Activated naive CD4-positive, alpha-beta T cell treated with Interleukin-2 at 50 U/mL for 16 hours (primary cell): ENCODE measurements at regions not wholly inside any gene's neighbourhood (a gene's known extent, or its start where the extent isn't known, plus 50 kb on each side); places are given as distances from the start of the nearest gene placed in this dataset.
"Not testable (repeated sequence)": the region's sequence is repeated elsewhere in the genome, so short reads cannot be mapped to it uniquely, and the experiment has no call there.

Experiments
- DNase-seq: peaks from one replicate; pipeline ENCODE4 v3.0.0-alpha.2; 2020

DNA sequence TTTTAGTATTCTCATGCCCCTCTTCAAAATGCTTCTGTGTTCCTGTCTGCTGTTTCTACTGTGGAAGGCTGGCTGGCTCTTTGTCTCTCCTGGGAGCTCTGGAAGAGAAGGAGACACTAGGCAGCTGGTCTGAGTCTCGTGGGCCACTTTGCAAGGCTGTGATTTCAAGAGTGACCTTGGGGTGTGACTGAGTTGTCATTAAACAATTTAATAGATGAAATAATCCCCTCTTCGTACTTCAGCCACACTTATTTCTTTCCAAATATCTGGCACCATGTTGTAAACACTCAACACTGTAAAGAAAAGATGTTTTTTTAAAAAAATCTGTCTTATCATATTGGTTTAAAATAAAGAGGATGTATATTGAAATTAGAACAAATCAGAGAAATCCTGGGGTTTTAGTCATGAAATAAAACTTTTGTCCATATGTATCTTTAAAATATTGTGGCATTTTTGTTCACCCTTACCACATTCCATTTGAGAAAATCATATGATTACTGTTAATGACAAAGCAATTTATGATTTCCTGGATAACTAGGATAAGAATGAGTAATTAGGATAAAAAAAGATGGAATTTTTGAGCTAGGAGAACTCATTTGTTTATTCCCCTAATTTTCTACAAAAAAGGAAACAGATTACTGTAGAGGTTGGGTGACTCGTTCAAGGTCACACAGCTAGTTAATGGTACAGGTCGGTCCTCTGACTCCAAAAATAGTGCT is 200.8 kb downstream of the MAT2B start:
- no peak for DNase-seq

- no peak for DNase-seq
These were observed 206.6 kb downstream of the MAT2B start for GRCh38 chr5:163712011-163712410.

GRCh38 chr5:163718272-163718671 is 212.9 kb downstream of the MAT2B start:
- DNase-seq: no peak

GRCh38 chr5:163724305-163724704 is 218.9 kb downstream of the MAT2B start:
- no peak for DNase-seq

DNA sequence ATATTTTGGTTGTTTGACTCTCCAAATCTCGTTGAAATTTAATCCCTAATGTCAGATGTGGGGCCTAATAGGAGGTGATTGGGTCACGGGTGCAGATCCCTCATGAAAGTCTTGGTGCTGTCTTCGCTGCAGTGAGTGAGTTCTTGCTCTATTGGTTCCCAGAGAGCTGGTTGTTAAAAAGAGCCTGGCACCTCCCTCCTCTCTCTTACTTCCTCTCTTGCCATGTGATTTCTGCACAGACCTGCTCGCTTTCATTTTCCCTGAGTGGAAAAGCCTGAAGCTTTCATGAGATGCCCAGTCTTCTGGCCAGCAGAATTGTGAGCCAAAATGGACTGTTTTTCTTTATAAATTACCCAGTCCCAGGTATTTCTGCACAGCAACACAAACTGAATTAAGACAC is 221.6 kb downstream of the MAT2B start:
- DNase-seq: no peak

GRCh38 chr5:163730206-163730756 is 224.9 kb downstream of the MAT2B start:
- DNase-seq: no peak

DNA sequence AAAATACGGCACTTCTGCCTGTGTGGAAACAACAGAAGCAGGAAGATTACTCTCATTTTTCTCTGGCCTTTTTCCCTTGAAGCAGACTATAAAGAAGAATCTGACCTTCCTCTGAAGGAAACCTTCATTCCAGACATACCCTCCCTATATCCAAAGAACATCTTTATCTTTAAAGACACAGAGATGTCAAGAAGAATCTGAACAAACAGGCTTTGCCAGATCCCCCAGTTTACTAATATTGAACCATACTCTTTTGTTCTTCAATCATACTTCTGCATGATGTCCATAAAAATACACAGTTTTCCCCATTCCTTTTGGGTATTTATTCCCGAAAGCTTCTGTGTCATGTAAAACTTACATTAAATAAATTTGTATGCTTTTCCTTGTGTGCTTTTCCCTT is 225.8 kb downstream of the MAT2B start:
- no peak for DNase-seq

GRCh38 chr5:163735069-163735468 is 229.7 kb downstream of the MAT2B start:
- no peak for DNase-seq

- DNase-seq: no peak
These were observed 242.2 kb downstream of the MAT2B start for GRCh38 chr5:163747586-163747985.

DNA sequence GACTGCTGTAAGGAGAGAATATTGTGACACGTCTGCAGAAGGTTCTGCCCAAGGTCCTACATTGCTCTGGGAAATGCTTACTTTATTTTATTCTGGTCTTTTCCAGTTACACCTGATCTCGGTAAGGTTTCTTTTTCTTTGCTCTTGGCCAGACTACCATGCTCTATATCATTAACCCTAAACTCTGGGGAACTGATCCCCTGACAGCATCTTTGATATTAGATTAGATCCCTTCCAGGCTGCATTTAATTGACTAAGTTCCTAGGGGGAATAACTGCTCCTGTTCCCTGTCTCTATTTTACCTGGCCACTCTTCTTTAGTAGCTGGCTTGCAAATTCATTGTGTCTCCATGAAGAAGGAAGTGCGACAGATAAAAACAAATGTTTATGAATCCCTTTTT is 243.5 kb downstream of the MAT2B start:
- DNase-seq: no peak

DNA sequence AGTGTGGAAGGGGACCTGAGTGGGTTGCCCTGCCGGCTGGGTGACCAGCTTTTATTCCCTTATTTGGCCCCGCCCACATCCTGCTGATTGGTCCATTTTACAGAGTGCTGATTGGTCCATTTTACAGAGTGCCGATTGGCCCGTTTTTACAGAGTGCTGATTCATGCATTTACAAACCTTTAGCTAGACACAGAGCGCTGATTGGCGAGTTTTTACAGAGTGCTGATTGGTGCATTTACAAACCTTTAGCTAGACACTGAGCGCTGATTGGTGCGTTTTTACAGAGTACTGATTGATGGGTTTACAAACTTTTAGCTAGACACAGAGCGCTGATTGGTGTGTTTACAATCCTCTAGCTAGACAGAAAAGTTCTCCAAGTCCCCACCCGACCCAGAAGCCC is 245.0 kb downstream of the MAT2B start:
- not testable (repeated sequence) for DNase-seq

DNA sequence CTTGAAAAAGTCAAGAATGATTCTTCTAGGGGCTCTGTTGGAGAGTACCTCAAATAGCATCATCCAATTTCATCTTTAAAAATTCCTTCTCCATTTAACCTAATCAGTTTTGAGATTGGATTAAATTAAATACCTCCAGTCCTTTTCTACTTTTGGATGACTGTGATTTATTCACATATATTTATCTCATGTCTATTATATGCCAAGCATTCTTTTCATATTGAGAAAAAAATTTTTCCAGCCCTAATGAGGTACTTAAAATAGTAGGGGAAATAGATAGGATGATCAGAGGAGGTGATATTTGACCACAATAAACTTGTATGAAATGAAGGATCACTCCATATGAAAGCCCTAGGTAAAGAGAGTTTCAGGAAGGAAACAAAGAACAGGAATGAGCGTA is 250.1 kb downstream of the MAT2B start:
- no peak for DNase-seq

GRCh38 chr5:163756170-163756569 is 250.8 kb downstream of the MAT2B start:
- DNase-seq: no peak

- no peak for DNase-seq
These were observed 251.9 kb downstream of the MAT2B start for GRCh38 chr5:163757344-163757743.

- no peak for DNase-seq
These were observed 252.9 kb downstream of the MAT2B start for GRCh38 chr5:163758283-163758711.

DNA sequence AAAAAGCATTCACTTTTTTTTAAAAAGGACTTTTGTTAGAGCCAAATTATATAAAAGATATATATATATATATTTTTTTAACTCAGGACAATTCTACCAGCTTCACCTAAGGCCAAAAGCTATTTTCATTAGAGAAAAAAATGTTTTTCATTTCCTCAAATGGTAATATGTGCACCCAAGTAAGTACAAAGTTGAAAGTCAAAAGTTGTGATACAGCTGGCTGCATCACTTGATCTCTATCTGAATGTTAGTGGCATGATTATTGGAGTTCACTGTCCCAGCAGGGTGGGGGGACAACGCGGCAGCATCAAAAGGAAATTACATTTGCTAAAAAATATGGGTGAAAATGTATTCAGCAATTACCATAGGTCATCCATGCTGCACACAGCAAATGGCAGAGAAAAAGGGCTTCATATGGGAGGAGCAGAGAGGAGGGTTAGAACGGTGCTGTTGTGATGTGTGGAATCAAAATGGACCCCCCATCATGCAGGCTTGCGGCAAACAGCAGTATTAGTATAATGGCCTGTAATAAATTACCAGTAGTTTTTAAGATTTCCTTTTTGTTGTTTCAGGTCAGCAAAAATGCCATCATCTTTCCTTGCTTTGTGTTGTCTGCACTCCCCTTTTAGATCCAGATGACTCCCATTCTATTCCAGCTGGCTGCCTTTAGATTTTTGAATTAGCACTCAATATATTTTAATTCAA is 253.7 kb downstream of the MAT2B start:
- no peak for DNase-seq

DNA sequence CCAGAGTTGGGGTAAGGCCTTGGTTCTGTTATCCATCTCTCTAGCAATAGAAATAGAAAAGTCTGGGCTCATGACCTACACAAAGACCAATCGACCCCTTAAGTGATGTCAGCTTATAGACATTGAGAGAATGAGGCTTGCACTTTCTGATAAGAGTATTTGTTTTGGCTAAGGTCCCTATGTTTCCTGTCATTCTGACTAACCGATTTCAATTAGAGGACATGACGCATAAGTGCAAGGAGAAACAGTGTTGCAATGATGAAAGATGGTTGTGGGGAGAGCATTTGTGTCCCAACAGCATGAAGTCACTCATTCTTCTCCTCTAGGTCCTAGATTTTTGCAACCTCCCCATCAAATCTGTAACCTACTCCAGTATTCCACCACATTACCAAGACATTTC is 255.1 kb downstream of the MAT2B start:
- no peak for DNase-seq

GRCh38 chr5:163766936-163767670 is 261.7 kb downstream of the MAT2B start:
- DNase-seq: no peak

DNA sequence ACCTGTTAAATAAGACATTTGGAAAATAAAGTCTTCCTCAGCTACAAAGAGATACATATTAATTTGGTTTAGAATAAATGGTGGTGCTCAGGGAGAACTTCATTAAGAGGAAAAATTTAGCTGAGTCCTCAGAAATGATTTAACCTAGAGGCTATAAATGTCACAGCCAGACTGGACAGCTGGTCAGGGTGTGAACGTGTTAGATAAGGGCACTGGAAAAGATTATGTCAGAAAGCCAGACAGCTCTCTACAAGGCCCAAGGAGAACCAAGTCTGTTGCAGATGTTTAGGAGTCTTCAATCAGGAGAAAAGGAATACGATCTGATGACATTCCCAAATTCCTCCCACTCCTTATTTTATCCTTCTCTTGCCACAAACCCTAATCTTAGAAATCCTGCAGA is 265.2 kb downstream of the MAT2B start:
- DNase-seq: no peak

DNA sequence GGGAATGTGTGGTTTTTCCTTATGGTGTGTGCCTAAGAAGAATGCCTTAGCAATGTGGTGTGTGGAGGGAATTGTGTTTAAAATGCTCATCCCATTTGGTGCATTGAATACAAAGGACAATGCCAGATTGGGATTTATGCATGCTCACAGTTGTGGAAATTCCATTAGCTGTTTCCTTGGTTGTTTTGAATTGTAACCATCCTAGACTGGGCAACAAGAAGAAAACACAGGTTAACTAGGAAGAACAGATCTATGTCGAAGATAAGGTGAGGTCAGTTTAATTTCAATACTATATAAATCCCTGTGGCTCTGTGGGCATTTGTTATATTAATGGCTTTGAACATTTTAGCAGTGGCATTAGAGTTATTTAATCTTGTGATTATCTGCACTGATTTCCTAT is 266.8 kb downstream of the MAT2B start:
- DNase-seq: no peak

DNA sequence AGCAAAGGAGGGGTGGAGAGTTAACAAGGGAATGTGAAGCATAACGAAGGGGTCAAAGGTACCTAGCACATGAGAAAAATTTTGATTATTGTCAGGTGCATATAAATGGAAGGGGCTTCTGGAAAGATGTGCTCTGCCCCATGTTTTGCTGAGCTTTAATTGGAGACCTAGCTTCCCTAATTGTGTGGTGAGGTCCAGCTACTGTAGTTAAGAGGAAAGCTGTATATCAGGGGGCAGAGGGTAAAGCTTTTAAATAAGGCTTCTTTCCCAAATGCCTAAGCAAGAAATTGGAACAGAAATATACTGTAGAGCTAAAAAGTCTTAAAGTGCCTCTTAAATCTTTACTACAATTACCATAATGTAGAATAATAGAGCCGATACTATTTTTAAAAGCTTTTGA is 267.2 kb downstream of the MAT2B start:
- DNase-seq: no peak

DNA sequence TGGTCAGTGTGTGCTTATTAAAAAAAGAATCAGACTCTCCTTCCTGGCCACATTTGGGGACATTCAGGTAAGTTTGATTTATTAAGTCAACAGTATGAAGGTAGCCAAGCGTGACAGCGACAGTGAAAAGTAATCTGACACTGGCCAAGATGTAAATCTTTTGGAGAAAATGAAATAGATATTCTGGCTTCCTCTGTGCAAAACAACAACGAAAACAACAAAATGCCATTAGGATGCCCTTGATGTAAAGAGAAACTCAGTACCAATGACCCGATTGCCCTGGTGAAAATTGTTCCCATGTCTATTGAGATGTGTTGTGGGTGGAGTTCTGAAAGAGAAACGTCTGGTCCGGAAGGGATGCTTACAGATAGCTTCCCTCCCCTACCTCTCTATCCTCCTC is 267.8 kb downstream of the MAT2B start:
- no peak for DNase-seq

- DNase-seq: no peak
These were observed 284.5 kb downstream of the MAT2B start for GRCh38 chr5:163789870-163790269.

DNA sequence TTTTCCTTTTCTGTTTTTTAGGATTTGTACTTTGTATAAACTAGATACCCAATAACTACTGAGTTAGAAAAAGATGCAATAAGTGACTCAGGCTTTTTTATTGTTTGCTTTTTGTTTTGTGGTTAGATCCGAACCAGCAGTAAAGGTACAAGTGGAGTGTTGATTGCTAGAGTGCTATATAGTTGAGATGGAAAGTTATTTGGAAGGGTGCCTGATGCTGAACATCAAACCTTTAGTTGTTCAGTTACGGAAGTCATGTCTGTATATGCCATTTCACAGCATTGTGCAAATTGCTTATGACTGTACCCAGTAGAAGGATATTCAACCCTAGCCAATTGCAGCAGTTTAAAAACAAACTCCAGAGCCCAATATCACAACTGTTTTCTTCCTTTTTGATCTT is 285.1 kb downstream of the MAT2B start:
- DNase-seq: no peak
